ENCODE measurements at regions not wholly inside any gene's neighbourhood (a gene's known extent, or its start where the extent isn't known, plus 50 kb on each side); places are given as distances from the start of the nearest gene placed in this dataset.

GRCh38 chr1:82511441-82511840 is 710.7 kb downstream of the ADGRL2 start:
- no peak for DNase-seq

- DNase-seq = no peak
Measured at GRCh38 chr1:82510431-82510830, 709.7 kb downstream of the ADGRL2 start.

- DNase-seq = no peak
Measured at GRCh38 chr1:82507011-82507410, 706.3 kb downstream of the ADGRL2 start.

- DNase-seq = no peak
Measured at GRCh38 chr1:82503822-82504221, 703.1 kb downstream of the ADGRL2 start.

- no peak for DNase-seq
Measured at GRCh38 chr1:82499022-82499421, 698.3 kb downstream of the ADGRL2 start.

GRCh38 chr1:82494117-82494516 is 693.4 kb downstream of the ADGRL2 start:
- no peak for DNase-seq

- no peak for DNase-seq
Measured at GRCh38 chr1:82492159-82492558, 691.4 kb downstream of the ADGRL2 start.

GRCh38 chr1:82491301-82492048 is 690.7 kb downstream of the ADGRL2 start:
- no peak for DNase-seq

- DNase-seq = no peak
Measured at GRCh38 chr1:82487778-82488177, 687.0 kb downstream of the ADGRL2 start.

GRCh38 chr1:82486969-82487368 is 686.2 kb downstream of the ADGRL2 start:
- no peak for DNase-seq

GRCh38 chr1:82486468-82486867 is 685.7 kb downstream of the ADGRL2 start:
- DNase-seq = no peak

- peak; percentile 89 for DNase-seq
Measured at GRCh38 chr1:82485591-82486369, 685.0 kb downstream of the ADGRL2 start.

- DNase-seq = no peak
Measured at GRCh38 chr1:82483146-82483545, 682.4 kb downstream of the ADGRL2 start.

- DNase-seq = no peak
Measured at GRCh38 chr1:82478916-82479315, 678.2 kb downstream of the ADGRL2 start.

- DNase-seq = no peak
Measured at GRCh38 chr1:82472489-82473131, 671.9 kb downstream of the ADGRL2 start.

GRCh38 chr1:82466891-82467290 is 666.2 kb downstream of the ADGRL2 start:
- DNase-seq = no peak

GRCh38 chr1:82466416-82466815 is 665.7 kb downstream of the ADGRL2 start:
- no peak for DNase-seq

GRCh38 chr1:82465024-82465423 is 664.3 kb downstream of the ADGRL2 start:
- DNase-seq = no peak

GRCh38 chr1:82464362-82465001 is 663.7 kb downstream of the ADGRL2 start:
- peak; percentile 50 for DNase-seq

GRCh38 chr1:82463951-82464350 is 663.2 kb downstream of the ADGRL2 start:
- DNase-seq = no peak

GRCh38 chr1:82462366-82462765 is 661.6 kb downstream of the ADGRL2 start:
- DNase-seq = no peak

GRCh38 chr1:82455342-82455741 is 654.6 kb downstream of the ADGRL2 start:
- no peak for DNase-seq

- no peak for DNase-seq
Measured at GRCh38 chr1:82454431-82454830, 653.7 kb downstream of the ADGRL2 start.
